ENCODE measurements at regions not wholly inside any gene's neighbourhood (a gene's known extent, or its start where the extent isn't known, plus 50 kb on each side); places are given as distances from the start of the nearest gene placed in this dataset.
A peak's percentile ranks its signal among the peaks of the same experiment; 100 is the strongest.

- peak; percentile 15 for DNase-seq (ENCODE audit: low spot score)
Observed at GRCh38 chr4:55754754-55755350, 64.7 kb upstream of the EXOC1L start.

DNA sequence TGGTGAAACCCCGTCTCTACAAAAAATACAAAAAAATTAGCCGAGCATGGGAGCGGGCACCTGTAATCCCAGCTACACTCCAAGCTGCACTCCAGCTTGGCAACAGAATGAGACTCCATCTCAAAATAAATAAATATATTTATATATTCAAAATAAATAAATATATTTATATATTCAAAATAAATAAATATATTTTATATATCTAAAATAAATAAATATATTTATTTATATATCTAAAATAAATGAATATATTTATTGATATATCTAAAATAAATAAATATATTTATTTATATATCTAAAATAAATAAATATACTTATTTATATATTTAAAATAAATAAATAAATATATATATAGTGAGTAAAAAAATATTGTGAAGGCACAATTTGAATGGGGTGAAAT lies 63.4 kb upstream of the EXOC1L start:
- DNase-seq (ENCODE audit: low spot score), result no peak

GRCh38 chr4:55757356-55757952 lies 62.1 kb upstream of the EXOC1L start:
- DNase-seq (ENCODE audit: low spot score), result no peak

GRCh38 chr4:55758066-55758465 lies 61.5 kb upstream of the EXOC1L start:
- peak; percentile 10 for DNase-seq (ENCODE audit: low spot score)

GRCh38 chr4:55758570-55758969 lies 61.0 kb upstream of the EXOC1L start:
- no peak for DNase-seq (ENCODE audit: low spot score)

- no peak for DNase-seq (ENCODE audit: low spot score)
Observed at GRCh38 chr4:55762819-55763218, 56.8 kb upstream of the EXOC1L start.

DNA sequence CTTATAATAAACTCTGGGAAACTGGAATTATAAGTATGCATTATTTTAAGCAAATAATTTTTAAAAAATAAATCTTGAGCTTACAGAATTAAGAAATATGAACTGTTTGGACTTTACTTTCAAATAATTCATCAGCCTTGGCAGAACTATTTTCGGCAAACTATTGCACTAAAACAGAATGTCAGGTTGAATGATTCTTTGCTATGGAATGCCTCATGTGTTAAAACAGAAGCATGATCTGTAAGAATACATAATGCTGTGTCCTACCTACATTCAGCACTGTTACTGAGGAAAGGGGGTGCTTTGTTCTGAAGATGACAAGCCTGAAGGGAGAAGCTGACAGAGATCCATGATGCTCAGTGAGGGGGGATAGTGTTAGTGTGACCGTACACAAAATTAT lies 55.6 kb upstream of the EXOC1L start:
- DNase-seq (ENCODE audit: low spot score), result no peak

- DNase-seq (ENCODE audit: low spot score), result no peak
Observed at GRCh38 chr4:55765070-55765469, 54.5 kb upstream of the EXOC1L start.

- DNase-seq (ENCODE audit: low spot score), result no peak
Observed at GRCh38 chr4:55768291-55768690, 51.3 kb upstream of the EXOC1L start.
